HCT116 (cell line): ENCODE measurements at regions not wholly inside any gene's neighbourhood (a gene's known extent, or its start where the extent isn't known, plus 50 kb on each side); places are given as distances from the start of the nearest gene placed in this dataset.

Experiments used
- ATAC-seq: fragments of 200-7000 bp; cut with Tn5 transposase; 2 replicates; pipeline ENCODE4 v1.9.1; 2020; ENCODE audit warnings: mild to moderate bottlenecking, moderate library complexity
- BruUV-seq: library from RNA; stranded (reverse); fragments of 400-500 nt; replicated peaks from 2 replicates; lab custom pipeline; 2021; lab: Mats Ljungman, UMichigan
- CTCF ChIA-PET: fragments of 300-600 bp; sonication (Branson Sonifier 250); formaldehyde crosslinking; loops from one replicate; lab custom pipeline; 2021; ENCODE audit warnings: antibody characterized with exemption; lab: Charles Lee
- POLR2A ChIA-PET: fragments of 300-600, 350-600 bp; sonication (Branson Sonifier 250); formaldehyde crosslinking; loops from one replicate; lab custom pipeline; 2021; ENCODE audit warnings: antibody characterized with exemption; lab: Charles Lee
- RAD21 ChIA-PET, 2 experiments: fragments of 300-600 bp; sonication (Branson Sonifier 250); formaldehyde crosslinking; loops; one replicate each; lab custom pipeline; 2023; ENCODE audit warnings: low total read pairs in 2 of 2; ENCODE audit not compliant: uncharacterized antibody in 2 of 2, unreplicated experiment in 2 of 2, low non-redundant PET in 1 of 2; lab: Charles Lee
- DNase-seq: peaks from one replicate; pipeline ENCODE4 v3.0.0-alpha.2; 2010; ENCODE audit warnings: low read depth, low spot score
- H2AFZ ChIP-seq: fragments of 200-600 bp; shearing (Covaris generic), sonication (generic); 2 replicates; pipeline ENCODE4 v1.6.1; 2017; ENCODE audit warnings: low read depth, mixed run types, mixed read lengths, antibody characterized with exemption, low read length; ENCODE audit not compliant: poor library complexity, severe bottlenecking
- H3K27ac ChIP-seq: 2 replicates; pipeline ENCODE4 v1.5.1; 2012; ENCODE audit warnings: low read depth, low read length
- H3K27me3 ChIP-seq: fragments of 200-600 bp; sonication (generic); 2 replicates; pipeline ENCODE4 v1.6.1; 2016; ENCODE audit warnings: mixed run types, low read length, mixed read lengths; ENCODE audit not compliant: insufficient read depth
- H3K36me3 ChIP-seq, 2 experiments: fragments of 200-500 bp in 1 of 2; fragments of 200-600 bp in 1 of 2; sonication (Bioruptor generic) in 1 of 2; sonication (generic) in 1 of 2; 2 replicates each; pipeline versions ENCODE4 v1.5.1 to v1.6.1; 2014 to 2016; ENCODE audit warnings: low read length in 2 of 2, inconsistent platforms in 1 of 2, mixed read lengths in 1 of 2, mixed run types in 1 of 2; ENCODE audit not compliant: insufficient read depth in 2 of 2, control insufficient read depth in 1 of 2
- H3K4me1 ChIP-seq, 2 experiments: fragments of 200-600 bp in 1 of 2; sonication (generic) in 1 of 2; 2 replicates each; pipeline versions ENCODE4 v1.5.1 to v1.6.1; 2012 to 2017; ENCODE audit warnings: low read length in 2 of 2, inconsistent platforms in 1 of 2, mild to moderate bottlenecking in 1 of 2, mixed read lengths in 1 of 2, mixed run types in 1 of 2, moderate library complexity in 1 of 2; ENCODE audit not compliant: insufficient read depth in 2 of 2, control insufficient read depth in 1 of 2
- H3K4me2 ChIP-seq: fragments of 200-600 bp; sonication (generic); 2 replicates; pipeline ENCODE4 v1.6.1; 2017; ENCODE audit warnings: mixed run types, low read length, mixed read lengths
- H3K4me3 ChIP-seq, 2 experiments: fragments of 200-600 bp in 1 of 2; sonication (generic) in 1 of 2; replicated peaks in 1 of 2; 2 replicates each; pipeline ENCODE4 v1.5.1; 2011 to 2016; ENCODE audit warnings: low read length in 2 of 2, control low read depth in 1 of 2, low read depth in 1 of 2, mild to moderate bottlenecking in 1 of 2, mixed read lengths in 1 of 2, mixed run types in 1 of 2
- H3K79me2 ChIP-seq: fragments of 200-600 bp; sonication (generic); 2 replicates; pipeline ENCODE4 v1.6.1; 2017; ENCODE audit warnings: mild to moderate bottlenecking, mixed run types, low read length, moderate library complexity, mixed read lengths; ENCODE audit not compliant: insufficient read depth
- H3K9ac ChIP-seq: fragments of 200-600 bp; sonication (generic); 2 replicates; pipeline ENCODE4 v1.6.1; 2016; ENCODE audit warnings: low read length, mixed read lengths
- H3K9me2 ChIP-seq: fragments of 200-600 bp; sonication (generic), shearing (Covaris generic); 2 replicates; pipeline ENCODE4 v1.6.1; 2017; ENCODE audit warnings: mixed run types, mild to moderate bottlenecking, moderate library complexity; ENCODE audit not compliant: insufficient read depth
- H3K9me3 ChIP-seq, 2 experiments: fragments of 200-500 bp in 1 of 2; fragments of 200-600 bp in 1 of 2; sonication (Bioruptor generic) in 1 of 2; sonication (generic) in 1 of 2; 2 replicates each; pipeline ENCODE4 v1.6.1; 2014 to 2017; ENCODE audit warnings: low read length in 2 of 2, mixed read lengths in 2 of 2, inconsistent platforms in 1 of 2, low read depth in 1 of 2, mild to moderate bottlenecking in 1 of 2, mixed run types in 1 of 2, moderate library complexity in 1 of 2; ENCODE audit not compliant: control insufficient read depth in 1 of 2, insufficient read depth in 1 of 2
- H4K20me1 ChIP-seq: fragments of 200-600 bp; sonication (generic), shearing (Covaris generic); 2 replicates; pipeline ENCODE4 v1.6.1; 2017; ENCODE audit warnings: mixed run types, mild to moderate bottlenecking, moderate library complexity; ENCODE audit not compliant: insufficient read depth
- CBX3 ChIP-seq: IDR thresholded peaks from 2 replicates; pipeline ENCODE4 v1.6.1; 2012; ENCODE audit warnings: low read depth
- ELF1 ChIP-seq: IDR thresholded peaks from 2 replicates; pipeline ENCODE4 v1.6.1; 2012; ENCODE audit warnings: low read depth, borderline replicate concordance
- JUND ChIP-seq: IDR thresholded peaks from 2 replicates; pipeline ENCODE4 v1.6.1; 2012
- POLR2AphosphoS5 ChIP-seq: IDR thresholded peaks from 2 replicates; pipeline ENCODE4 v1.6.1; 2011; ENCODE audit warnings: mild to moderate bottlenecking, low read depth, low read length, moderate library complexity
- SIN3A ChIP-seq: IDR thresholded peaks from 2 replicates; pipeline ENCODE4 v1.6.1; 2012; ENCODE audit warnings: low read depth
- SP1 ChIP-seq: IDR thresholded peaks from 2 replicates; pipeline ENCODE4 v1.6.1; 2012; ENCODE audit warnings: low read depth
- SRF ChIP-seq: IDR thresholded peaks from 2 replicates; pipeline ENCODE4 v1.6.1; 2012; ENCODE audit warnings: low read depth
- intact Hi-C: fragments of 100-400 bp; cut with micrococcal nuclease; formaldehyde crosslinking; loops from 2 replicates; pipeline ENCODE4 v1.10.0; 2022
- TF ChIP-seq, protein P1 (sequence below): IDR thresholded peaks from 2 replicates; pipeline ENCODE4 v1.6.1; 2012
- TF ChIP-seq, protein P2 (sequence below): IDR thresholded peaks from 2 replicates; pipeline ENCODE4 v1.6.1; 2012; ENCODE audit warnings: low read depth

DNA sequence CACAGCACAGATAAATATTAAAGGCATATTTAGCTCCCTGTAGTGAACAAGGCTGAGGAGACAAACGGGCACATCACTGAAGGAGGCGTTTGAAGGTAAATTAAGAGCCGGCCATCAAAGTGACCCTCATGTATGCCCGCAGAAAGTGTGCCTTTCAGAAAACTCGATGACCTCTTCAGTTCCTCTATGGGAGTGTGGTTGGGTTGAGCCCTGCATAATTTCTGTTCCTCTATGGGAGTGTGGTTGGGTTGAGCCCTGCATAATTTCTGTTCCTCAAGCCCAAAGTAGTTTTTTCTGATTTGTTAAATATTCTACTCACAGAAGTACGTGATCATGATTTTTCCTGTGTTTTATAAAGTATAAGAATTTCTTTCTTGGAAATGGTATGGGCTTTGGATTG lies 568.5 kb downstream of the TSN start:
- TF ChIP-seq, protein P1, sequence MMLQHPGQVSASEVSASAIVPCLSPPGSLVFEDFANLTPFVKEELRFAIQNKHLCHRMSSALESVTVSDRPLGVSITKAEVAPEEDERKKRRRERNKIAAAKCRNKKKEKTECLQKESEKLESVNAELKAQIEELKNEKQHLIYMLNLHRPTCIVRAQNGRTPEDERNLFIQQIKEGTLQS = no peak
- TF ChIP-seq, protein P2, sequence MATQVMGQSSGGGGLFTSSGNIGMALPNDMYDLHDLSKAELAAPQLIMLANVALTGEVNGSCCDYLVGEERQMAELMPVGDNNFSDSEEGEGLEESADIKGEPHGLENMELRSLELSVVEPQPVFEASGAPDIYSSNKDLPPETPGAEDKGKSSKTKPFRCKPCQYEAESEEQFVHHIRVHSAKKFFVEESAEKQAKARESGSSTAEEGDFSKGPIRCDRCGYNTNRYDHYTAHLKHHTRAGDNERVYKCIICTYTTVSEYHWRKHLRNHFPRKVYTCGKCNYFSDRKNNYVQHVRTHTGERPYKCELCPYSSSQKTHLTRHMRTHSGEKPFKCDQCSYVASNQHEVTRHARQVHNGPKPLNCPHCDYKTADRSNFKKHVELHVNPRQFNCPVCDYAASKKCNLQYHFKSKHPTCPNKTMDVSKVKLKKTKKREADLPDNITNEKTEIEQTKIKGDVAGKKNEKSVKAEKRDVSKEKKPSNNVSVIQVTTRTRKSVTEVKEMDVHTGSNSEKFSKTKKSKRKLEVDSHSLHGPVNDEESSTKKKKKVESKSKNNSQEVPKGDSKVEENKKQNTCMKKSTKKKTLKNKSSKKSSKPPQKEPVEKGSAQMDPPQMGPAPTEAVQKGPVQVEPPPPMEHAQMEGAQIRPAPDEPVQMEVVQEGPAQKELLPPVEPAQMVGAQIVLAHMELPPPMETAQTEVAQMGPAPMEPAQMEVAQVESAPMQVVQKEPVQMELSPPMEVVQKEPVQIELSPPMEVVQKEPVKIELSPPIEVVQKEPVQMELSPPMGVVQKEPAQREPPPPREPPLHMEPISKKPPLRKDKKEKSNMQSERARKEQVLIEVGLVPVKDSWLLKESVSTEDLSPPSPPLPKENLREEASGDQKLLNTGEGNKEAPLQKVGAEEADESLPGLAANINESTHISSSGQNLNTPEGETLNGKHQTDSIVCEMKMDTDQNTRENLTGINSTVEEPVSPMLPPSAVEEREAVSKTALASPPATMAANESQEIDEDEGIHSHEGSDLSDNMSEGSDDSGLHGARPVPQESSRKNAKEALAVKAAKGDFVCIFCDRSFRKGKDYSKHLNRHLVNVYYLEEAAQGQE = no peak
- no peak for TF ChIP-seq ELF1
- TF ChIP-seq SRF = no peak
- no peak for TF ChIP-seq SP1
- TF ChIP-seq JUND = no peak
- no peak for TF ChIP-seq SIN3A
- no peak for TF ChIP-seq POLR2AphosphoS5
- no peak for TF ChIP-seq CBX3
- no peak for ATAC-seq
- POLR2A ChIA-PET = no interaction called here
- BruUV-seq = no TSS peak
- Histone ChIP-seq H3K79me2 (no peaks in the 10 kb centered on the region), H2AFZ (no peak overlapping the region), H3K4me3 (no peak overlapping the region), H3K27ac (no peak overlapping the region), H3K4me1 (no peaks in the 10 kb centered on the region), H3K36me3 (no peaks in the 10 kb centered on the region), H3K9me2 (no peaks in the 10 kb centered on the region), H4K20me1 (no peaks in the 10 kb centered on the region), H3K9ac (no peak overlapping the region), H3K9me3 (0 out of 4 replicates have a peak, but pooled peaks cover 0 to 3% of the 10 kb centered on the region in 2 experiments), H3K4me2 (no peak overlapping the region), H3K27me3 (no peaks in the 10 kb centered on the region)
- intact Hi-C loops = no loop called here
- RAD21 ChIA-PET = no interaction called here
- no peak for DNase-seq
- CTCF ChIA-PET = no interaction called here
